ENCODE measurements at regions not wholly inside any gene's neighbourhood (a gene's known extent, or its start where the extent isn't known, plus 50 kb on each side); places are given as distances from the start of the nearest gene placed in this dataset.

- no peaks in the 10 kb centered on the region for H3K4me1 ChIP-seq
- TF ChIP-seq, protein P1, sequence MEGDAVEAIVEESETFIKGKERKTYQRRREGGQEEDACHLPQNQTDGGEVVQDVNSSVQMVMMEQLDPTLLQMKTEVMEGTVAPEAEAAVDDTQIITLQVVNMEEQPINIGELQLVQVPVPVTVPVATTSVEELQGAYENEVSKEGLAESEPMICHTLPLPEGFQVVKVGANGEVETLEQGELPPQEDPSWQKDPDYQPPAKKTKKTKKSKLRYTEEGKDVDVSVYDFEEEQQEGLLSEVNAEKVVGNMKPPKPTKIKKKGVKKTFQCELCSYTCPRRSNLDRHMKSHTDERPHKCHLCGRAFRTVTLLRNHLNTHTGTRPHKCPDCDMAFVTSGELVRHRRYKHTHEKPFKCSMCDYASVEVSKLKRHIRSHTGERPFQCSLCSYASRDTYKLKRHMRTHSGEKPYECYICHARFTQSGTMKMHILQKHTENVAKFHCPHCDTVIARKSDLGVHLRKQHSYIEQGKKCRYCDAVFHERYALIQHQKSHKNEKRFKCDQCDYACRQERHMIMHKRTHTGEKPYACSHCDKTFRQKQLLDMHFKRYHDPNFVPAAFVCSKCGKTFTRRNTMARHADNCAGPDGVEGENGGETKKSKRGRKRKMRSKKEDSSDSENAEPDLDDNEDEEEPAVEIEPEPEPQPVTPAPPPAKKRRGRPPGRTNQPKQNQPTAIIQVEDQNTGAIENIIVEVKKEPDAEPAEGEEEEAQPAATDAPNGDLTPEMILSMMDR (IDR thresholded peaks at IDR 0.05) = no peak
- H3K9me3 ChIP-seq = no peaks in the 10 kb centered on the region
- no peak overlapping the region for H3K4me3 ChIP-seq
- ATAC-seq (no peak), DNase-seq (no peak)
- no peak overlapping the region for H3K27ac ChIP-seq
- intact Hi-C loops (cut with DNase I) = no loop called here
- no peaks in the 10 kb centered on the region for H3K27me3 ChIP-seq
- no peaks in the 10 kb centered on the region for H3K36me3 ChIP-seq
Observed at GRCh38 chr6:95099410-95099809, 477.9 kb upstream of the MANEA start.

DNA sequence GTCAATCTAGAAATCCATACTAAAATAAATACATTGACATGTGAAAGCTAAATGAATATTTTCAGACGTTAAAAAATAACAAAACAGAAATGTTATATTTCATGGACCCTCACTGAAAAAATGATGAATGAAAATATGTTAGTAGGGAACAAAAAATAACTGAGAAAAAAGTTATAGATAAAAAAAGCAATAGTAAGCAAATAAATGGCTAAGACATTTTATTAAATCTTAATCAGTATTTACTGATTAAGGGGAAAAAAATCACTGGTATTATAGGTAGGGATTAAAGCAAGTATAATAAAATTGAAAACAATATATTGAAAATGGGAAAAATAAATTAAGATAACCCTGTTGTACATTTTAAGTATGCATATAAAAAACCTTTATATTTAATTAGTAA is 468.1 kb upstream of the MANEA start:
- H3K4me1 ChIP-seq = no peaks in the 10 kb centered on the region
- ATAC-seq = no peak
- no peak for DNase-seq
- H3K27ac ChIP-seq = no peak overlapping the region
- no peaks in the 10 kb centered on the region for H3K36me3 ChIP-seq
- H3K4me3 ChIP-seq = no peak overlapping the region
- H3K9me3 ChIP-seq = no peaks in the 10 kb centered on the region
- TF ChIP-seq, protein P1 (IDR thresholded peaks at IDR 0.05) = no peak
- intact Hi-C loops (cut with DNase I) = no loop called here
- no peaks in the 10 kb centered on the region for H3K27me3 ChIP-seq

DNA sequence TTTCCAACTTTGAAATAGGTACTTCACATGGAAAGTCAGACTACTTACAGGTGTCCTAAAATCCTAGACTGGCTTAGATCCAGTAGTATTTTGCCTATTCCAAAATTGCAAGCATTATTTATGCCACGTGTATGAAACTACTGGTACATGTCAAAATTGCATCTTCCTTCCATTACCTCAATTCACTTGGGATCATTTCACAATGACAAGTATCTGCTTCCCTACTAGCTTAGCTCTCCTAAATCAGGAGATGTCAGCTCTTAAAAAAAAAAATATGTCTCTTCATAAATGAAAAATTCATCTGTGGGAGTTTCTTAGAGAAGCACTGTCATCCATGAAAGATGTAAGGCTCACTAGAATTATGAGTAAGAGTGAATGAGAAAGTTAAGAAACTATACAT is 466.6 kb upstream of the MANEA start:
- no peaks in the 10 kb centered on the region for H3K9me3 ChIP-seq
- no peaks in the 10 kb centered on the region for H3K27me3 ChIP-seq
- no peak overlapping the region for H3K27ac ChIP-seq
- intact Hi-C loops (cut with DNase I) = no loop called here
- DNase-seq (no peak), ATAC-seq (no peak)
- TF ChIP-seq, protein P1 (IDR thresholded peaks at IDR 0.05) = no peak
- no peaks in the 10 kb centered on the region for H3K4me1 ChIP-seq
- no peaks in the 10 kb centered on the region for H3K36me3 ChIP-seq
- no peak overlapping the region for H3K4me3 ChIP-seq

GRCh38 chr6:95117236-95117635 is 460.1 kb upstream of the MANEA start:
- Histone ChIP-seq H3K4me1 (no peaks in the 10 kb centered on the region), H3K27ac (no peak overlapping the region), H3K9me3 (no peaks in the 10 kb centered on the region), H3K4me3 (no peak overlapping the region), H3K27me3 (no peaks in the 10 kb centered on the region), H3K36me3 (no peaks in the 10 kb centered on the region)
- TF ChIP-seq, protein P1 (IDR thresholded peaks at IDR 0.05) = no peak
- no peak for DNase-seq
- intact Hi-C loops (cut with DNase I) = no loop called here
- ATAC-seq = no peak

DNA sequence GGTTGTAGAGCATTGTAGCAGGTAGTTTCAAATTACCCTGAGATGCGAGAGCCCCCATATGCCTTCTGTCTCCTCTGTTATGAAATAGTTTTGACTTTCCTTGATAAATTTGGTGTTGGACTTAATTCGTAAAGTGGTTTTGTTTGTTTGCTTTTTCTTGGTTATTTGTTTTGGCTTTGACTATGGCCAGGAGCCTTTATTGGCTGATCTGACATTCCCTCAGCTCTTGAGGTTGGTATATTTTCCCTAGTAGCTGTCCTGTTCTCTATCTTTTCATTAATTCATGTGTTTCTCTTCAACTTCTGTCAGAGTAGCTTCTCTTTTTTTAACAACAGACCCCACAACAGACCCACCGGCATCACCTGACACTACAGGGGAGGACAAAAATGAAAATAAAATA is 457.4 kb upstream of the MANEA start:
- DNase-seq = no peak
- TF ChIP-seq, protein P1 (IDR thresholded peaks at IDR 0.05) = no peak
- no peak overlapping the region for H3K27ac ChIP-seq
- H3K9me3 ChIP-seq = no peaks in the 10 kb centered on the region
- H3K36me3 ChIP-seq = no peaks in the 10 kb centered on the region
- no peak overlapping the region for H3K4me3 ChIP-seq
- H3K4me1 ChIP-seq = no peaks in the 10 kb centered on the region
- intact Hi-C loops (cut with DNase I) = no loop called here
- ATAC-seq = no peak
- H3K27me3 ChIP-seq = no peaks in the 10 kb centered on the region

- no peak for ATAC-seq
- Histone ChIP-seq H3K36me3 (no peaks in the 10 kb centered on the region), H3K27me3 (no peaks in the 10 kb centered on the region), H3K9me3 (no peaks in the 10 kb centered on the region), H3K27ac (no peak overlapping the region), H3K4me3 (no peak overlapping the region), H3K4me1 (no peaks in the 10 kb centered on the region)
- TF ChIP-seq, protein P1 (IDR thresholded peaks at IDR 0.05) = no peak
- intact Hi-C loops (cut with DNase I) = no loop called here
- DNase-seq = no peak
Observed at GRCh38 chr6:95120984-95121383, 456.4 kb upstream of the MANEA start.

All from upper lobe of right lung (tissue), 1 donor.